ENCODE measurements at regions not wholly inside any gene's neighbourhood (a gene's known extent, or its start where the extent isn't known, plus 50 kb on each side); places are given as distances from the start of the nearest gene placed in this dataset.
A peak's percentile ranks its signal among the peaks of the same experiment; 100 is the strongest.

GRCh38 chr3:40593351-40593750 is 68.6 kb downstream of the ZNF621 start:
- ChIA-PET CTCF (interaction anchor here (1.5 kb wide), 1 partner anchor 127 kb away, joined by 5 read pairs; no protein-coding TSS in a partner anchor), POLR2A (ENCODE audit: low non-redundant PET) (no interaction called here)
- no peak overlapping the region for H3K27ac ChIP-seq
- TF ChIP-seq, protein P1, sequence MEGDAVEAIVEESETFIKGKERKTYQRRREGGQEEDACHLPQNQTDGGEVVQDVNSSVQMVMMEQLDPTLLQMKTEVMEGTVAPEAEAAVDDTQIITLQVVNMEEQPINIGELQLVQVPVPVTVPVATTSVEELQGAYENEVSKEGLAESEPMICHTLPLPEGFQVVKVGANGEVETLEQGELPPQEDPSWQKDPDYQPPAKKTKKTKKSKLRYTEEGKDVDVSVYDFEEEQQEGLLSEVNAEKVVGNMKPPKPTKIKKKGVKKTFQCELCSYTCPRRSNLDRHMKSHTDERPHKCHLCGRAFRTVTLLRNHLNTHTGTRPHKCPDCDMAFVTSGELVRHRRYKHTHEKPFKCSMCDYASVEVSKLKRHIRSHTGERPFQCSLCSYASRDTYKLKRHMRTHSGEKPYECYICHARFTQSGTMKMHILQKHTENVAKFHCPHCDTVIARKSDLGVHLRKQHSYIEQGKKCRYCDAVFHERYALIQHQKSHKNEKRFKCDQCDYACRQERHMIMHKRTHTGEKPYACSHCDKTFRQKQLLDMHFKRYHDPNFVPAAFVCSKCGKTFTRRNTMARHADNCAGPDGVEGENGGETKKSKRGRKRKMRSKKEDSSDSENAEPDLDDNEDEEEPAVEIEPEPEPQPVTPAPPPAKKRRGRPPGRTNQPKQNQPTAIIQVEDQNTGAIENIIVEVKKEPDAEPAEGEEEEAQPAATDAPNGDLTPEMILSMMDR (conservative IDR thresholded peaks at IDR 0.05; ENCODE audit: low read depth) = no peak
- DNase-seq (ENCODE audit: low spot score) = no peak

DNA sequence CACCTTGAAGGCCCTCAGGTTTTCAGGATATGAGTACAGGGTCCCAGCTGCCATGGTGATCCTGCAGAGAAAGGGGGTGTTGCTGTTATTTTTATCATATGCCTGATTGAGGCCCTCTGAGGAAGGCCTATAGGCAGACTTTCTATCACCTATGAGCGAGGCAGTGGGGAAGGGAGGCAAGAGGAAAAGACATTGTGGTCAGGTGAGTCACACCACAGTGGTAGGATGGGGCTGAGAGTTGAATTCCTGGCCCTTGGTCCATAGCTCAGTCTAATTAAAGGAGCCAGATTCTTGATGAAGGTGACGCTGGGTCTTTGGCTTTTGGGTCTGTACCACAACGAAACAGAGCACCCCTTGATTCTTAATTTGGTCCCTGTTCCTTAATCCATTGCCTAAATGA is 72.7 kb downstream of the ZNF621 start:
- DNase-seq (ENCODE audit: low spot score) = peak; percentile 33
- ChIA-PET POLR2A (ENCODE audit: low non-redundant PET) (no interaction called here), CTCF (interaction anchor here (0.7 to 1.3 kb wide), 2 partner anchors 17 to 1087 kb away, joined by 4 read pairs; no protein-coding TSS in a partner anchor)
- TF ChIP-seq, protein P1 (conservative IDR thresholded peaks at IDR 0.05; ENCODE audit: low read depth) = no peak
- H3K27ac ChIP-seq = no peak overlapping the region

- ChIA-PET CTCF (interaction anchor here (1.3 kb wide), 1 partner anchor 18 kb away, joined by 4 read pairs; no protein-coding TSS in a partner anchor), POLR2A (ENCODE audit: low non-redundant PET) (no interaction called here)
- H3K27ac ChIP-seq = no peak overlapping the region
- TF ChIP-seq, protein P1 (conservative IDR thresholded peaks at IDR 0.05; ENCODE audit: low read depth) = no peak
- no peak for DNase-seq (ENCODE audit: low spot score)
These were observed 73.6 kb downstream of the ZNF621 start for GRCh38 chr3:40598338-40598737.

DNA sequence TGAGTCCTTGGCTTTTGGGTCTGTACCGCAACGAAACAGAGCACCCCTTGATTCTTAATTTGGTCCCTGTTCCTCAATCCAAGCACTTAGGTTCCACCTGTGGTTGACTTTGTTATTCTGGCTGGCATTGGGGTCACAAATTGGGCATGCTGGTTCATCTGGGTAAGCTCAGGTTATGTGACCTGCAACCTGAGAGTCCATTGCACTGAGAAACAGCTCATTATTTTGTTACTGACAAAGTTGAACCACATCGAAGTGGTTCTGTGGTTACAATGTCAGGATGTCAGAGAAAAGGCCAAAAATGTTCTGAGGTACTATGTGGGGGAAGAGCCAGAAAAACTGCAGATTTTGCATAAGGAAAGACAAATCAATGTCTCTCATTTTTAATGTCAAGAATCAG is 74.2 kb downstream of the ZNF621 start:
- TF ChIP-seq, protein P1 (conservative IDR thresholded peaks at IDR 0.05; ENCODE audit: low read depth) = no peak
- POLR2A ChIA-PET (ENCODE audit: low non-redundant PET) = no interaction called here
- no peak for DNase-seq (ENCODE audit: low spot score)
- no peak overlapping the region for H3K27ac ChIP-seq
- CTCF ChIA-PET = interaction anchor here (0.7 to 1.1 kb wide), 2 partner anchors 12 to 19 kb away, joined by 3 to 4 read pairs; no protein-coding TSS in a partner anchor

- no peak overlapping the region for H3K27ac ChIP-seq
- POLR2A ChIA-PET (ENCODE audit: low non-redundant PET) = no interaction called here
- no peak for DNase-seq (ENCODE audit: low spot score)
- CTCF ChIA-PET = no interaction called here
- TF ChIP-seq, protein P1 (conservative IDR thresholded peaks at IDR 0.05; ENCODE audit: low read depth) = no peak
These were observed 78.1 kb downstream of the ZNF621 start for GRCh38 chr3:40602778-40603385.

GRCh38 chr3:40605960-40606359 is 81.2 kb downstream of the ZNF621 start:
- ChIA-PET CTCF (no interaction called here), POLR2A (ENCODE audit: low non-redundant PET) (no interaction called here)
- H3K27ac ChIP-seq = no peak overlapping the region
- TF ChIP-seq, protein P1 (conservative IDR thresholded peaks at IDR 0.05; ENCODE audit: low read depth) = no peak
- DNase-seq (ENCODE audit: low spot score) = no peak
